Suprapubic skin (tissue), 4 donors: ENCODE measurements at regions not wholly inside any gene's neighbourhood (a gene's known extent, or its start where the extent isn't known, plus 50 kb on each side); places are given as distances from the start of the nearest gene placed in this dataset.

ENCODE experiments used
- CTCF ChIP-seq, 2 donors: fragments of 200-600 bp in 1 of 2; fragments of 450-650 bp in 1 of 2; sonication (generic) in 1 of 2; IDR thresholded peaks; one replicate each; pipeline ENCODE4 v1.5.1; 2016 to 2019; ENCODE audit warnings: antibody characterized with exemption in 2 of 2, mild to moderate bottlenecking in 1 of 2, moderate library complexity in 1 of 2
- EP300 ChIP-seq: sonication (generic); formaldehyde crosslinking; IDR thresholded peaks from one replicate; pipeline ENCODE4 v1.6.1; 2017; ENCODE audit warnings: antibody characterized with exemption
- POLR2A ChIP-seq, 2 donors: fragments of 450-650 bp; IDR thresholded peaks; one replicate each; pipeline ENCODE4 v1.6.1; 2017; ENCODE audit warnings: antibody characterized with exemption in 2 of 2, mild to moderate bottlenecking in 2 of 2, moderate library complexity in 2 of 2
- POLR2AphosphoS5 ChIP-seq, 3 donors: sonication (generic); formaldehyde crosslinking; IDR thresholded peaks; one replicate each; pipeline ENCODE4 v1.6.1; 2017; ENCODE audit warnings: antibody characterized with exemption in 3 of 3

- no peak for TF ChIP-seq CTCF (IDR thresholded peaks at IDR 0.05)
- no peak for TF ChIP-seq POLR2A (IDR thresholded peaks at IDR 0.05)
- TF ChIP-seq POLR2AphosphoS5 (IDR thresholded peaks at IDR 0.05) = no peak
- TF ChIP-seq EP300 = no peak
These were observed 242.4 kb upstream of the POU3F1 start for GRCh38 chr1:38289034-38289433.
